GM18508 (cell line): ENCODE measurements at regions not wholly inside any gene's neighbourhood (a gene's known extent, or its start where the extent isn't known, plus 50 kb on each side); places are given as distances from the start of the nearest gene placed in this dataset.
"Not testable (repeated sequence)": the region's sequence is repeated elsewhere in the genome, so short reads cannot be mapped to it uniquely, and the experiment has no call there.

ENCODE experiments used
- ATAC-seq: cut with Tn5 transposase; IDR thresholded peaks from one replicate; pipeline ENCODE4 v1.9.1; 2021; ENCODE audit warnings: moderate number of reproducible peaks; ENCODE audit not compliant: insufficient read depth, unreplicated experiment

DNA sequence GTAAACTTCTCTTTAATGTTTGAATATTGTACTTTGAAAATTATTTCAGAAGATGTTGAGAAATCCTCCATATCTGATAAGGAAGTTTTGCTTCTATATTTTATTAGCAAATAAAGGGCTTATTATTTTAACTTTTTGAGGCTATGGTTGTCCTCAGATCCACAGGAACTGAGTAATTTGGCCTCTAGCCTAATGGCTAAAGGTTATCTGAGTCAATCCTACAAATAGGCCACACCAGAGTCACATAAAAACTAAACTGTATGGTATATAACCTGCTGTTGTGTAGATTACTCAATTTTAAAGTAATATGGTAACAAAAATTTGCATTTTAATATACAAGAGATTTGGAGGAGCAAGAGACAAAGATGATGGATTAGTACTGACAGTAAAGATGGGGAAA lies 549.2 kb upstream of the GRAMD2B start:
- no peak for ATAC-seq

DNA sequence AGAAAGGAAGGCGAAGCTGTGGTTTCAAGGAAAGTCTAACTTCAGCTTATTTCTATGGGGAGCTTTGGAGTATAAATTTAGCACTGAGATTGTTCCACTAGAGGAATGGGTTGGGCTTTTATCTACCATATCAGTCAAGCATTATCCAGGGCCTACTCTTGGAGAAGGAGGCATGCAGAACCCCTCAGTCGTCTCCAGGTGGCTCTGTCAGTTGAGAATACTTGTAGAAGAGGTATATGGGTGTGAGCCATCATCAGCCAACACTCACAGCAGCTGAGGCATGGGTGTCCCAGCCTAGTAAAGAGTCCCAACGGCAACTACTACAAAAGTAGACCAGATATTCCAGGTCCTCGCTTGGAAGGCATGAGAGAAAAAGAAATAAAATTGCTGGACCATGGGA lies 548.5 kb upstream of the GRAMD2B start:
- no peak for ATAC-seq

DNA sequence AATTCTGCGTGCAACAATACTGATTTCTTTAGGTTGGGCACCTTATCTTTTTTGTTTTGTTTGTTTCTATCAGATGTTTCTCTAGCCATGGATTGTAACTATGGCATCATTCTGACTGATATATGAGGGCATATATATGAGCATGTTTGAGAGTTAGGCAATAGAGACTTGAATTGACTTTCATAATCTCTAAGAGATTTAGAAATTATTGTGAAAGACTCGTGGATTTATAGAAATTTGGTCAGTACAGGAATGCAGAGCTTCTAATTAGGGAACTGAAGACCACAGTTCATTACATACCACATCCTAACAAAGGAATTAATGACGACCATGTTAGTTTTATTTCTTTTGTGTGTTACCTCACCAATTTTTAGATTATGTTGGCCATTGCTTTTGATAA lies 546.0 kb upstream of the GRAMD2B start:
- no peak for ATAC-seq

DNA sequence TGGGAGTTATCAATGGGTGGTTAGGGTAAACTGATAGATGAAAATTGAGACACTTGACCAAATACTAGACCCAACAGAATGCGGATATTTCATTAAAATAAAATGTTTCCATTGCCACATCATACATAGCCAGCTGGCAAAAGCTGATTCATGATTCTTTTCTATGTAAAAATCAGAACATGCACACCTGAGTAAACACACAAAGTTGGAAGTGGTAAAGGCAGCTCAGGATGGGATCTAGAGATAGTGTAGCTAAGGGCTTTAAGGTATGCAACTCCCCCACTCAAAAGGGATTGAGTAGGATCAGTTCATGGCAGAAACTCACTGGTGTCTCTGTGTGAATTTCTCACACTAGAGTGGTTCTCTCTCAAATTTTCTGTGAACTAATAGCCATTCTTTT lies 541.1 kb upstream of the GRAMD2B start:
- no peak for ATAC-seq

DNA sequence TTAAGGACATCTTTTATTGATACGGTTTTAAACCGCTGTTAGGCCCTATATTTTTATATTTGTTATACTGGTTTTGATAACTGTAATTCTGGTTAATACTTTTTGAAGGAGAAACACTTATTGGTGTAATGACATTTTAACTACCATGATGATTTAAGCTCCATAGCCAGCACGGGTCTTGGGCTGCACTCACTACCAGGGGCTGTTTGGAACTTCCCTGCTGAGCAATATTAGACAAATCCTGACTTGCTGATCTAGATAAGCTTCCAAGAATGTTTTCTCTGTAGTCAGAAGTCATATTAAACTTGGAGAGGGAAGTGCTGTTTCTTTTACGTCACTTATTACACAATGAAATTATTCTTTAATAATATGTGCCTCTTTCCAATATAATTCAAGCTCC lies 540.0 kb upstream of the GRAMD2B start:
- no peak for ATAC-seq

DNA sequence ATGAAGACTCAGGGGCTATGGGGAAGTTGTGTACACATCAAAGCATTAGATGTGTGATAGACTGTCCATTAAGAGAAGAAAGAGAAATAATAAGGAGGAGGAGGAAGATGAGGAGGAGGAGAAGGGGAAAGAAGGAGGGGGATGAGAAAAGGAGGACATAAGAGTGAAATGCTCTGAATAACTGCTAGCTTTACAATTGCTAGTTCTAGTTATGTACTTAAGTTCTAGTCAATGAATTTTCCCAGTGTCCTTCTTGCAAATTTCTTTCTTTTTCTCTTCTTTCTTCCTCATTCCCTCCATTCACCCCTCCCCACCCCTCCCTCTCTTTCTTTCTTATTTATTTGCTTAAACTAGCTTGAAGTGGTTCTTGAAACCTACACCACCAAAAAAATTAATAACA lies 534.9 kb upstream of the GRAMD2B start:
- no peak for ATAC-seq

DNA sequence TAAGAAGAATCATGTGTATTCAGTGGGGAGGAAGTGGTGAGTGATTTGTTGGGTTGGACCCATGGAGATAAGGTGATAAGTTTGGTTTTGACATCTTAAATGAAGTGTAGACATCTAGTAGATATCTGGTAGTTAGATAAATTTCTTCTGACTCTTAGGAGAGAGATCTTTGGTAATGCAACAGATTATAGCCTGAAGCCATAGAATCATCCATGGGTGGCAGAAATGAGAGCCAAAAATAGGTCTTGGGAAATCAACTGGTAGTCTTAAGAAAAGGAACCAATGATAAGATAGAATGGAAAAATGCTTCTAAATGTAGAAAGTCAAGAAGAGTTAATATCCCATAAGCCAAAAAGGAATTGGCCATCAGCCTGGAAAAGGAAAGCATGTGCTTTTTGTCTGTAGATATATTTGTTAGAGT lies 532.7 kb upstream of the GRAMD2B start:
- ATAC-seq: no peak

DNA sequence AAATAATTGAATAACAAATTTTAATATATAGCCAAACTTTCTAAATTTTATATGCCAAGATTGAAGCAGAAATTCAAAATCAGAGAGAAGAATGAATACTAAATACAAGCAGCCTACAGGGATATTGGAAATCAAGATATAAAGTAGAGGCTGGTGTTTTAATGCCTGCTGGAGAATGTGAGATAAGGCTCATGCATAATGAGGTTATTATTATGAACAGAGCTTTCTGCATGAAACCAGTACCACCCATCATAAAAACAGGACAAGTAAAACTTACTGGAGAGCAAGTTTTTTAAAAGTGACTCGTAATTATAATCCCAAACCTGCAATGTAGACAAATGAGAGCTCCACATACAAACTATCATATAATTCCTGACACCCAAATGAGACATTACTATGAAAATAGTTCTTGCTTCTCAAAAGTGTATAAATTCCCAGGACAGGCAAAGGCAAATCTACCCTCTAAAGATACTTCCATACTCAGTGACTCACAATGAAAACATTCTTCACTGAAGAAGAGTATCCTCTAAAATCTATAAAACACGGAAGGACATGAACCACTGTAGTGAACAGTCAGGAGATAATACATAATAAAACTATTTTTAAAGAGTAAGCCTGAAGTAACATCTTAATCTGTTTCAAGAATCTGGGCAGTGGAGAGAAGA lies 532.0 kb upstream of the GRAMD2B start:
- ATAC-seq: no peak

DNA sequence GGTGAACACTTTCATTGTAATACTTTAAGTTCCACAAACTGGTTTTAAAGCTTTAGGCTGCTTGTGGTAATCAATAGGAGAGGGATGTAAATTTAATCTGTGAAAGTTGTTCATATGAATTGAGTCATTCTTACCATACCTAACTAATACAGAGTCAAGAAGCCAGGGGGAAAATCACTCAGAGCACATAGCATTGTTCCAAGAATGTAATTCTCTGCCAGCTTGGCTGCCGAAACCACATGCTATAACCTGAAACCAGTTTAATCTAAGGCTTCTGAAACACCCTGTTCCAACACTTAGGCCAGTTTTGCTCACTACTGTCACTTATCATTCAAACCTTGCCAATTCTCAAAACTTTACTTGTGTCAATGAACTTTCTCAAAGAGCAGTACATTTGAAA lies 528.8 kb upstream of the GRAMD2B start:
- no peak for ATAC-seq

DNA sequence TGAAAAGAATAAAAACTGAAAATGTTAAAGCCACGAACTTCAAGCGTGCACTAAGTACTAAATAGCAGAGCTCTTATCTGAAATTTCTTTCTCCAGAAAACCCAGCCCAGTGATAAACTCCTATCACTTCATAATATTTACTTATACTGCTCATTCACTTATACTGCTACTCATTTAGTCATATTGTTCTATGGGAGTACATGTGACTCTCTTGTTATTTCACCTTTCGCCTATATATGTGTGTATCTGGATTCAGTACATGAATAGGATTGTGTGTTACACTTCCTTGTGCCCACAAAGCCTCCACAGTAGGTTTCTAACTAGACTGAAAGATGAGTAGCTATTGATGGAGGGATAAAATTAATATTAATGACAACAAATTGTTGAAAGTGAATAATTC lies 526.8 kb upstream of the GRAMD2B start:
- ATAC-seq: no peak

DNA sequence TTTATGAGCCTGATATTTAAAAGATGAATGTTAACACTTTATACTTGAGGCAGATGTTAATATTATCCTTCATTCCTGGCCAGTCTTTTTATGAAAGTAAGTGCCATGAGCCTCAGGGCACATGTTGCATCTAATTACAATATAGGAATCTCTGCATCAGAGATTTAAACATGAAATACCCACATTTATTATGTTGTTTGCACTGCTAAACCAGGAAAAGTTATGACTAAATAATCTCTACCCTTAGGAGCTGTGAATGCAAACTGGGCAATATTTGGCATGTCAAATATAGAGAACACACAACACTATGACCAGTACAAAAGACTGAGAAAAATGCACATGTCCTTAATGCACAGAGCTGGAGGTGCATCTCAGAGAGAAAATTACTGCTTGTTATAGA lies 526.1 kb upstream of the GRAMD2B start:
- ATAC-seq: no peak

DNA sequence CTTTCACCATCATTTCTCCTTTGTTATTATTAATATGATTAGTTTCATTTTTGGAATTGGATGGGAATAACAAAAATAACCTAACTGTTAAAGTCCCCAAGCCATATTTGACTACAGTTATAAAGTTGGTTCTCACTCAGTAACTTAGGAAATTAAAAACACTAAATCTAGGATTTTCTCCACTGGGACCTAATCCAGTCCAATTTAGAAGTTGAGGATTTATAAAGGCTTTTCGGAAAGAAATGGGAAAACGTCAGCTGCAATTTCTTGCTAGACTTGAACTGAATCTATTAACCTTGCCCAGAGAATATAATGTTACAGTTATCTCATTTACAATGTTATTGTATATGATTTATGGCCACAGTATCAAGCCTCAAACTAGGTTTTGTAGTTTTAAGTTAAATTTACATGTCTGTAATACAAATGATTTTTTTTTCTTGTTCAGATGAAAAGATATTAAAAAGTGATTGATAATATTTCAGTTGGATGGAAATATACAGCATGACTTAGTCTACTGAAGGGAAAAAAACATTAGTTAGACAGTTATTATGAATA lies 524.3 kb upstream of the GRAMD2B start:
- ATAC-seq: no peak

DNA sequence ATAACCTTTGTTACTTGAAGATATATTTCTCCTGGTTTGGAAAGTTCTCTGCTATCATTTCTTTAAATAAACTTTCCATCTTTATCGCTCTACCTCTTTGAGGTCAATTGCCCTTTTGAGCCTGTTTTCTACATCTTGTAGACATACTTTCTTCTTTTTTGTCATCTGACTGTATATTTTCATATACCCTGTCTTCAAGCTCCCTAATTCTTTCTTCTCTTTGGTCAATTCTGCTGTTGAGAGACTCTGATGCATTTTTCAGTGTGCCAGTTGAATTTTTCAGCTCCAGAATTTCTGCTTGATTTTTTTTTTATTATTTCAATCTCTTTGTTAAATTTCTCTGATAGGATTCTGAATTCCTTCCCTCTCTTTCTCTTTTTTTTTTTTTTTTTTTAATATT lies 511.2 kb upstream of the GRAMD2B start:
- ATAC-seq: no peak

DNA sequence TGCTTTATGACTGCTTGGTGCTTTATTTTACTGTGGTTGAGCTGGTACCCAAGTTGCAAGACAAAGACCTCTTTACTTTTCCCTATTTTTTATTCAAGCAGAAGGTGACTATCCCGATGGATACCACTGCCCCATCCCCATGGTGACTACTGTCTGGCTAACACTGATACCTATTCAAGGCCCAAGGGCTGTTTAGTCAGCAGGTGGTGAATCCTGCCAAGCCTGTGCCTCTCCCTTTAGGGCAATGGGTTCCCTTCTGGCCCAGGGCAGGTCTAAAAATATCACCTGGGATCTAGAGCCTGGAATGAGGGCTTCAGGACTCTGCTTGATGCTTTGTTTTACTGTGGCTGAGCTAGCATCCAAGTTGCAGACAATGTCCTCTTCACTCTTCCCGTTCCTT lies 510.0 kb upstream of the GRAMD2B start:
- ATAC-seq: no peak

DNA sequence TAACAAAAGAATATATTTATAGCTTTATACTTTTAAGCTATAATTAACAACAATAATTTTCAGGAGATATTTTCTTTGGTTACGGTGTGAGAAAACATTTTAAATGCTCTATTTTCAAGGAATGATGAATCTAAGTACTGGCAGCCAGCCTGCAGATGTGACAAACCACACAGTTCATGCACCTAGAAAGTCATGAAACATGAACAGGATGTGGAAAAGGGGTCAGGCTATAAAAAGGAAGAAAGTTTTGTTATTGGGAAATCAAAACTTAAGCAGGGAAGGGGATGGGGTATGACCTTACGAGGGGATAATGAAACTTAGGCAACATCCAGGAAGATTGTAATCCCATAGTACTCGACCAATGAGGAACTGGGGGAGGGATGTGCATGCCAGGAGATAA lies 508.7 kb upstream of the GRAMD2B start:
- ATAC-seq: no peak

DNA sequence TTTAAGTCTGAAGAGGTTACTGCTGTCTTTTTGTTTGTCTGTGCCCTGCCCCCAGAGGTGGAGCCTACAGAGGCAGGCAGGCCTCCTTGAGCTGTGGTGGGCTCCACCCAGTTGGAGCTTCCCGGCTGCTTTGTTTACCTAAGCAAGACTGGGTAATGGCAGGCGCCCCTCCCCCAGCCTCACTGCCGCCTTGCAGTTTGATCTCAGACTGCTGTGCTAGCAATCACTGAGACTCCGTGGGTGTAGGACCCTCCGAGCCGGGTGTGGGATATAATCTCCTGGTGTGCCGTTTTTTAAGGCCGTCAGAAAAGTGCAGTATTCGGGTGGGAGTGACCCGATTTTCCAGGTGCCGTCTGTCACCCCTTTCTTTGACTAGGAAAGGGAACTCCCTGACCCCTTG lies 499.3 kb upstream of the GRAMD2B start:
- ATAC-seq: not testable (repeated sequence)

DNA sequence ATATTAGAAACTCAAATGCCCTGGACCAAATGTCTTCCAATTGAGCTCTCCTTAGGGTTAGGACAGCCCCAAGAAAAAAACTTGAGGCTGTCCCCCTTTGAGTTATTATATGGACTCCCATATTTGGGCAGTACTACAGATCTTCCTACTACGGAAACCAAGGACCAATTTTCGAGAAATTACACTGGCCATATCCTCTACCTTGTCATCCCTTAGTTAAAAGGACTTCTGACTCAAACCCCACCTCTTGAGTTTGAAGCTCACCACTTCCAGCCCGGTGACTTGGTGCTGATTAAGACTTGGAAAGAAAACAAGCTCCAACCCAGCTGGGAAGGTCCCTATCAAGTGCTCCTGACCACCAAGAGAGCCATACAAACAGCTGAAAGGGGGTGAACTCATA lies 497.0 kb upstream of the GRAMD2B start:
- ATAC-seq: no peak

DNA sequence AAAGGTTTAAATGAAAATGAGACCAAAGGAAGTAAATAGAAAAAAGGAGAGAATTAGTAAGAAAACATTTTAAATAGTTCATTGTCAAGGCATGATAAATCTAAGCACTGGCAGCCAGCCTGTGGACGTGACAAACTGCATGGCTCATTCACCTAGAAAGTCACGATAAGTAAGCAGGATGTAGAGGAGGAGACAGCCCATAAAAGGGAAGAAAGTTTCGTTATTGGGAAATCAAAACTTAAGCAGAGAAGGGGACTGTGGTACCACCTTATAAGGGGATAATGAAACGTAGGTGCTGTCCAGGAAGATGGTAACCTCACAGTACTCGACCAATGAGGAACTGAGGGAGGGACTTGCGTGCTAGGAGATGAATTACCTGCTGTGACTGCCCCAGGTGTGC lies 494.5 kb upstream of the GRAMD2B start:
- ATAC-seq: no peak

DNA sequence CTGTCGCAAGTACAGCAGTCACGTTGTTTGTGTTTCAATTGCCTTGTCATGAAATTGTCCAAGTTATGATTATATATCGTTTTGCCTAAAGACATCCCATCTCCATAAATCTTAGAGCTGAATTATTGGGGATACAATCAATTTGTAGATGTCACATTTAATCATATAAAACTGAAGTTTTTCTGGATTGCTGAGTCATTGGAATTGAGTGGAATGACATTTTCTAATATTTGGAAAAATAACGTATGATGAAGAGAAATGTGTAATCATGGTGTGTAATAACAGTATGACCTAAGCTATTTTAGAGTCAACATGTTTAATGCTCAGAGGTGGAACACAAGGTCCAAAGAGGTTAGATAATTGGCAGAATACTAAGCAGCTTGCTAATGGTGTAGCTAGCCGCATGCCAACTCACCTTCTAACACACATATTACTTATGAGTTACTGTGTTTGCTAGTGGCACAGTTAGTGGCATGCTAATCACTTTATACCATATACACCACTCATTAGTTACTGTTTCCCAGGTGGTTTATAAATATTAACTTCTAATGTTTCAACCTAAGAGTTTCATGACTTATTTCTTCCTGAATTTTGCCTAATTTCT lies 473.1 kb upstream of the GRAMD2B start:
- no peak for ATAC-seq

DNA sequence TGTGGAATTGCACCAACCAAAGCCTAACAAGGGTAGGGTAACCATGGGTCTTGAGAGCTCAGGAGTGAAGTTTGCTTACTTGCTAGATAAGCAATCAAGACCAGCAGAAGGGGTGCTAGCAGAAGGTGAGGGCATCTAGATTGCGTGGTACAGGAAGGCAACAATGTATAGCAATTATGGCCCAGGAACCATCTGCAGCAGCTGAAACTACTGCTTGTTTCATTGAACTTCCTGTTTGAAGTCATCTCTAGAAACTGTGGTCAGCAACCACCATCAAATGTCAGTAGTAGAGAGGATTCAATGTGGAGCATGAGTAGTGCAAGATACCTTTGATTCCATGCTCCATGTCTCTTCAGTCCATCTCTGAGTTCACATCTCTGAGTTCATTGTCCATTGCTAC lies 462.1 kb upstream of the GRAMD2B start:
- peak; percentile 100 for ATAC-seq

DNA sequence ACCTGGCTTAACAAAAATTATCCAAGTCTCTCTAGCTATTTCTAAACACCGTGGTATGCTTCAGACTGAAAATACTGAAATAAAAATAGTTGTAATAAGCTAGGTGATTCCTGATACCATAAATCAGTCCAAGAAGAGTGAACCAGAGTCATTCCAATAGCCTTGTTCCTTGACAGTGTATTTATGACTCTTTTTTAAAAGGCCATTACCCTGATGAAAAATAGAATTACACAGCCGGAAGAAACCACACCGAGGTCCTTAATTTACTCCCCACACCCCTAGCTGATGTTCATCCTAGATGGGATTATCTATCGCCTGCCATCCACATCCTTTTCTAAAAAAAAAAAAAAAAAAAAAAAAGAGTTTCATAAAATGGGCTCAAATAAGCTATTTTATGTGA lies 457.6 kb upstream of the GRAMD2B start:
- no peak for ATAC-seq

DNA sequence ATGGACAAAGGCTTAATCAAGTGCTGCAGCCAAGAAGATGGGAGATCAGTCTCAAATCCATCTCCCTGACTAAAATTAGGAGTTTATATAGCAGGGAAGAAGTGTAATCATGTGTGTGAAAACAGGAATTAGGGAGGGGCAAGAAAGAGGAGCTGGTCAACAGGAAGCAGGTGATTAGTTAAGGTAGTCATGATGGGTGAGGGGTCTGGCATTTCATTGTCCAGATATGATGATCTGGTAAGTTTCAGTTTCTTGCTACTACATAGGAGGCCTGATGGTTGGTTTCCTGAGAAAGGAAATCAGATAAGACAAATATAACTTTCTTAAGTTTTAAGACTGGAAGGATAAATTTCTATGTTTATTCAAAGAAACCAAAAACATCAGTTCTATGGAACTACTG lies 455.6 kb upstream of the GRAMD2B start:
- no peak for ATAC-seq
